HepG2 (cell line): ENCODE measurements at regions not wholly inside any gene's neighbourhood (a gene's known extent, or its start where the extent isn't known, plus 50 kb on each side); places are given as distances from the start of the nearest gene placed in this dataset.
A peak's percentile ranks its signal among the peaks of the same experiment; 100 is the strongest.

Source experiments
- AGO1 ChIP-seq: fragments of 200-400 bp; formaldehyde crosslinking; IDR thresholded peaks from 2 replicates; pipeline ENCODE4 v1.6.1; 2017; ENCODE audit warnings: mild to moderate bottlenecking, low read depth, low read length, moderate library complexity; ENCODE audit not compliant: poor library complexity, severe bottlenecking
- ARNTL ChIP-seq: sonication (generic); formaldehyde crosslinking; IDR thresholded peaks from 2 replicates; pipeline ENCODE4 v1.4.0; 2020; ENCODE audit warnings: mild to moderate bottlenecking, missing genetic modification reagents
- ATF7-NPFF ChIP-seq: sonication (generic); formaldehyde crosslinking; IDR thresholded peaks from 2 replicates; pipeline ENCODE4 v1.8.1; 2023; ENCODE audit warnings: mild to moderate bottlenecking, low read depth, missing genetic modification reagents, moderate library complexity
- ELK4 ChIP-seq: sonication (generic); formaldehyde crosslinking; IDR thresholded peaks from 2 replicates; pipeline ENCODE4 v1.9.0; 2021; ENCODE audit warnings: missing genetic modification reagents, borderline replicate concordance
- GABPA ChIP-seq, 2 experiments: IDR thresholded peaks; 2 replicates each; pipeline ENCODE4 v1.6.1; 2011 to 2016; ENCODE audit warnings: low read depth in 2 of 2, low read length in 1 of 2, missing biosample characterization in 1 of 2, missing genetic modification characterization in 1 of 2
- GPBP1L1 ChIP-seq: sonication (generic); formaldehyde crosslinking; IDR thresholded peaks from 2 replicates; pipeline ENCODE4 v1.5.0; 2020; ENCODE audit warnings: mild to moderate bottlenecking, missing genetic modification reagents
- HOXA3 ChIP-seq: sonication (generic); formaldehyde crosslinking; IDR thresholded peaks from 2 replicates; pipeline ENCODE4 v1.5.0; 2020; ENCODE audit warnings: missing genetic modification reagents
- LBX2 ChIP-seq: sonication (generic); formaldehyde crosslinking; IDR thresholded peaks from 2 replicates; pipeline ENCODE4 v1.5.0; 2020; ENCODE audit warnings: missing genetic modification reagents, mild to moderate bottlenecking, borderline replicate concordance
- MAFF ChIP-seq: IDR thresholded peaks from 2 replicates; pipeline ENCODE4 v1.6.1; 2011; ENCODE audit warnings: low read depth, low read length, improper control_type of control experiment
- MED13 ChIP-seq: sonication (generic); formaldehyde crosslinking; IDR thresholded peaks from 2 replicates; pipeline ENCODE4 v1.5.0; 2020; ENCODE audit warnings: missing genetic modification reagents
- MLXIP ChIP-seq: sonication (generic); formaldehyde crosslinking; IDR thresholded peaks from 2 replicates; pipeline ENCODE4 v1.9.0; 2021; ENCODE audit warnings: missing genetic modification reagents, borderline replicate concordance
- MZF1 ChIP-seq: sonication (generic); formaldehyde crosslinking; IDR thresholded peaks from 2 replicates; pipeline ENCODE4 v1.8.1; 2023; ENCODE audit warnings: mild to moderate bottlenecking, missing genetic modification reagents, borderline replicate concordance
- SALL1 ChIP-seq: sonication (generic); formaldehyde crosslinking; IDR thresholded peaks from 2 replicates; pipeline ENCODE4 v1.8.0; 2022; ENCODE audit warnings: mild to moderate bottlenecking, missing genetic modification reagents
- SP140L ChIP-seq: sonication (generic); formaldehyde crosslinking; IDR thresholded peaks from 2 replicates; pipeline ENCODE4 v1.4.0; 2020; ENCODE audit warnings: missing genetic modification reagents, borderline replicate concordance
- ZBTB20 ChIP-seq: sonication (generic); formaldehyde crosslinking; IDR thresholded peaks from 2 replicates; pipeline ENCODE4 v1.8.1; 2023; ENCODE audit warnings: missing genetic modification reagents, low read depth, mild to moderate bottlenecking, borderline replicate concordance
- ZFP62 ChIP-seq: sonication (generic); formaldehyde crosslinking; IDR thresholded peaks from 2 replicates; pipeline ENCODE4 v1.4.0; 2020; ENCODE audit warnings: missing genetic modification reagents
- ZKSCAN5 ChIP-seq: sonication (generic); formaldehyde crosslinking; IDR thresholded peaks from 2 replicates; pipeline ENCODE4 v1.5.1; 2020; ENCODE audit warnings: mild to moderate bottlenecking, missing genetic modification reagents
- ZNF232 ChIP-seq: sonication (generic); formaldehyde crosslinking; IDR thresholded peaks from 2 replicates; pipeline ENCODE4 v1.4.0; 2020; ENCODE audit warnings: missing genetic modification reagents, borderline replicate concordance
- ZNF292 ChIP-seq: sonication (generic); formaldehyde crosslinking; IDR thresholded peaks from 2 replicates; pipeline ENCODE4 v1.8.1; 2022; ENCODE audit warnings: mild to moderate bottlenecking, low read depth, missing genetic modification reagents, borderline replicate concordance
- ZNF331 ChIP-seq: sonication (generic); formaldehyde crosslinking; IDR thresholded peaks from 2 replicates; pipeline ENCODE4 v1.4.0; 2020; ENCODE audit warnings: missing genetic modification reagents
- ZNF383 ChIP-seq: sonication (generic); formaldehyde crosslinking; IDR thresholded peaks from 2 replicates; pipeline ENCODE4 v1.4.0; 2020; ENCODE audit warnings: missing genetic modification reagents, mild to moderate bottlenecking, borderline replicate concordance
- ZNF496 ChIP-seq: sonication (generic); formaldehyde crosslinking; IDR thresholded peaks from 2 replicates; pipeline ENCODE4 v1.8.1; 2023; ENCODE audit warnings: mild to moderate bottlenecking, moderate library complexity, missing genetic modification reagents; ENCODE audit not compliant: insufficient replicate concordance
- ZNF562 ChIP-seq: sonication (generic); formaldehyde crosslinking; IDR thresholded peaks from 2 replicates; pipeline ENCODE4 v1.8.0; 2022; ENCODE audit warnings: missing genetic modification reagents, borderline replicate concordance
- ZNF816 ChIP-seq: sonication (generic); formaldehyde crosslinking; IDR thresholded peaks from 2 replicates; pipeline ENCODE4 v1.8.0; 2022; ENCODE audit warnings: missing genetic modification reagents, mild to moderate bottlenecking, borderline replicate concordance
- TF ChIP-seq, protein P1 (sequence below): IDR thresholded peaks from 2 replicates; pipeline ENCODE4 v1.6.1; 2016; ENCODE audit warnings: low read depth, control low read depth

GRCh38 chr5:29780401-29780800, 1413.1 kb upstream of the CDH6 start (continued):
- TF ChIP-seq HOXA3 (CRISPR knock-in tag): no peak
- peak; percentile 48; the same call in 1 of the 2 replicates for TF ChIP-seq ARNTL (CRISPR knock-in tag)
- no peak for TF ChIP-seq ZBTB20 (CRISPR knock-in tag)
- no peak for TF ChIP-seq AGO1
- TF ChIP-seq MLXIP (CRISPR knock-in tag): no peak
- no peak for TF ChIP-seq ZNF383
- no peak for TF ChIP-seq ATF7-NPFF (CRISPR knock-in tag)
- no peak for TF ChIP-seq MAFF
- no peak for TF ChIP-seq ZFP62 (CRISPR knock-in tag)
- no peak for TF ChIP-seq ZKSCAN5 (CRISPR knock-in tag)
- TF ChIP-seq GABPA (IDR thresholded peaks at IDR 0.05; ENCODE audit: low read depth, low read length): no peak
- no peak for TF ChIP-seq GABPA (CRISPR knock-in tag; IDR thresholded peaks at IDR 0.05; ENCODE audit: low read depth)
- TF ChIP-seq ZNF292 (CRISPR knock-in tag): no peak
- no peak for TF ChIP-seq SALL1 (CRISPR knock-in tag)
- TF ChIP-seq ZNF496: no peak
- no peak for TF ChIP-seq ZNF562 (CRISPR knock-in tag)
- no peak for TF ChIP-seq ZNF816 (CRISPR knock-in tag)
- no peak for TF ChIP-seq SP140L
- no peak for TF ChIP-seq ZNF232 (CRISPR knock-in tag)
- TF ChIP-seq MED13: no peak
- no peak for TF ChIP-seq GPBP1L1 (CRISPR knock-in tag)
- TF ChIP-seq ELK4 (CRISPR knock-in tag): no peak
- TF ChIP-seq, protein P1, sequence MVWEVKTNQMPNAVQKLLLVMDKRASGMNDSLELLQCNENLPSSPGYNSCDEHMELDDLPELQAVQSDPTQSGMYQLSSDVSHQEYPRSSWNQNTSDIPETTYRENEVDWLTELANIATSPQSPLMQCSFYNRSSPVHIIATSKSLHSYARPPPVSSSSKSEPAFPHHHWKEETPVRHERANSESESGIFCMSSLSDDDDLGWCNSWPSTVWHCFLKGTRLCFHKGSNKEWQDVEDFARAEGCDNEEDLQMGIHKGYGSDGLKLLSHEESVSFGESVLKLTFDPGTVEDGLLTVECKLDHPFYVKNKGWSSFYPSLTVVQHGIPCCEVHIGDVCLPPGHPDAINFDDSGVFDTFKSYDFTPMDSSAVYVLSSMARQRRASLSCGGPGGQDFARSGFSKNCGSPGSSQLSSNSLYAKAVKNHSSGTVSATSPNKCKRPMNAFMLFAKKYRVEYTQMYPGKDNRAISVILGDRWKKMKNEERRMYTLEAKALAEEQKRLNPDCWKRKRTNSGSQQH (CRISPR knock-in tag): no peak
- TF ChIP-seq LBX2: no peak
- no peak for TF ChIP-seq ZNF331 (CRISPR knock-in tag)
- no peak for TF ChIP-seq MZF1 (CRISPR knock-in tag)
